ENCODE measurements at regions not wholly inside any gene's neighbourhood (a gene's known extent, or its start where the extent isn't known, plus 50 kb on each side); places are given as distances from the start of the nearest gene placed in this dataset.

- peaks cover 14% of the 10 kb centered on the region; the same call in 1 of the 2 replicates for H3K36me3 Mint-ChIP-seq (ENCODE audit: low read depth)
- no peak for TF ChIP-seq CTCF (IDR thresholded peaks at IDR 0.05)
- DNase-seq, result no peak
- peaks cover 6% of the 10 kb centered on the region; the same call in 1 of the 2 replicates for H3K27me3 Mint-ChIP-seq (ENCODE audit: insufficient read depth)
- peaks cover 84% of the 10 kb centered on the region for H3K9me3 Mint-ChIP-seq
- H3K27ac Mint-ChIP-seq, result no peak overlapping the region
- H3K4me3 Mint-ChIP-seq, result no peak overlapping the region
- no peaks in the 10 kb centered on the region for H3K4me1 Mint-ChIP-seq (ENCODE audit: low read depth)
These were observed 871.9 kb downstream of the TBC1D22A start for GRCh38 chr22:47634347-47634746.

- no peak for TF ChIP-seq CTCF (IDR thresholded peaks at IDR 0.05)
- peaks cover 8% of the 10 kb centered on the region; the same call in 1 of the 2 replicates for H3K36me3 Mint-ChIP-seq (ENCODE audit: low read depth)
- H3K9me3 Mint-ChIP-seq, result peaks cover 72% of the 10 kb centered on the region
- H3K27me3 Mint-ChIP-seq (ENCODE audit: insufficient read depth), result peaks cover 6% of the 10 kb centered on the region; the same call in 1 of the 2 replicates
- H3K27ac Mint-ChIP-seq, result no peak overlapping the region
- H3K4me3 Mint-ChIP-seq, result no peak overlapping the region
- DNase-seq, result no peak
- H3K4me1 Mint-ChIP-seq (ENCODE audit: low read depth), result no peaks in the 10 kb centered on the region
These were observed 870.7 kb downstream of the TBC1D22A start for GRCh38 chr22:47633111-47633510.

- no peak for DNase-seq
- Mint-ChIP-seq H3K4me3 (no peak overlapping the region), H3K27ac (no peak overlapping the region), H3K9me3 (peaks cover 68% of the 10 kb centered on the region), H3K27me3 (ENCODE audit: insufficient read depth) (peaks cover 6% of the 10 kb centered on the region; the same call in 1 of the 2 replicates), H3K36me3 (ENCODE audit: low read depth) (peaks cover 8% of the 10 kb centered on the region; the same call in 1 of the 2 replicates), H3K4me1 (ENCODE audit: low read depth) (no peaks in the 10 kb centered on the region)
- TF ChIP-seq CTCF (IDR thresholded peaks at IDR 0.05), result no peak
These were observed 870.3 kb downstream of the TBC1D22A start for GRCh38 chr22:47632701-47633100.

- Mint-ChIP-seq H3K27me3 (ENCODE audit: insufficient read depth) (peaks cover 6% of the 10 kb centered on the region; the same call in 1 of the 2 replicates), H3K4me3 (no peak overlapping the region), H3K36me3 (ENCODE audit: low read depth) (peaks cover 8% of the 10 kb centered on the region; the same call in 1 of the 2 replicates), H3K27ac (no peak overlapping the region), H3K9me3 (peaks cover 67% of the 10 kb centered on the region), H3K4me1 (ENCODE audit: low read depth) (no peaks in the 10 kb centered on the region)
- DNase-seq, result no peak
- TF ChIP-seq CTCF (IDR thresholded peaks at IDR 0.05), result no peak
These were observed 869.2 kb downstream of the TBC1D22A start for GRCh38 chr22:47631571-47632102.

- H3K9me3 Mint-ChIP-seq, result peaks cover 69% of the 10 kb centered on the region
- H3K27me3 Mint-ChIP-seq (ENCODE audit: insufficient read depth), result peaks cover 6% of the 10 kb centered on the region; the same call in 1 of the 2 replicates
- H3K27ac Mint-ChIP-seq, result no peak overlapping the region
- no peak for TF ChIP-seq CTCF (IDR thresholded peaks at IDR 0.05)
- no peaks in the 10 kb centered on the region for H3K4me1 Mint-ChIP-seq (ENCODE audit: low read depth)
- no peak overlapping the region for H3K4me3 Mint-ChIP-seq
- no peak for DNase-seq
- H3K36me3 Mint-ChIP-seq (ENCODE audit: low read depth), result peaks cover 8% of the 10 kb centered on the region; the same call in 1 of the 2 replicates
These were observed 868.5 kb downstream of the TBC1D22A start for GRCh38 chr22:47630741-47631534.
